ENCODE measurements at regions not wholly inside any gene's neighbourhood (a gene's known extent, or its start where the extent isn't known, plus 50 kb on each side); places are given as distances from the start of the nearest gene placed in this dataset.
A peak's percentile ranks its signal among the peaks of the same experiment; 100 is the strongest.

DNA sequence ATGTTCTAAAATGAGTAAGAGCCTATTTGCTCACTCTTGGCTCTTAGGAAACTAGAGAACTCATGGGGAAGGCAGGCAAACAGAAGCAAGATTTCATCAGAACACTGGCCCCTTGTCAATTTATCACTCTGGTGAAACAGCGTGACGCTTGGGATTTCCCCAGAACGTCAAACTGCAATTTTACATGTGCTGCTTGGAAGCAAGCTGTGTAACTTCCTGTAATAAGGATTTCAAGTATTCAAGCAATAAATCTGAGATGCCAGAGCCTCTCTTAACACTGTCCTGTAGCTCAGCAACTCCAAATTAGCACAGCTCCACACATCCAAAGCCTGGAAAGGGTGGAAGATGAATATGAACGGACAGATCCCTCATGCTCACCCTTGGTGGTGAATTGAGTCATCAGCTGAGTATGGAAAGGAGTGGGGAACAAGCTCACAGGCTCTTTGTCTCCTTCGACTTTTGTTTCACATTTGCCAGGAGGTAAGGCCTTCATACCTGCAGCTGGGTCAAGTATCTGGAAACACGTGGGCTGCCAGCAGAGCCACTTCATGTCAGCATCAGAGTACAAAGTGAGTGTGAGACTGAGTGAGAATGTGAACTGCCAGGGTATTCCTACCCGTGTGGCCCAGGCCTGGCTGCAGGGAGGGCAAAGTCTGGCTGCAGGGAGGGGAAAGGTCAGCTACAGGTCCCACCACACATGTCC, 140.4 kb upstream of the NAMPT start:
- peak overlapping the region; percentile 10 for H3K4me3 ChIP-seq (ENCODE audit: low read length)

DNA sequence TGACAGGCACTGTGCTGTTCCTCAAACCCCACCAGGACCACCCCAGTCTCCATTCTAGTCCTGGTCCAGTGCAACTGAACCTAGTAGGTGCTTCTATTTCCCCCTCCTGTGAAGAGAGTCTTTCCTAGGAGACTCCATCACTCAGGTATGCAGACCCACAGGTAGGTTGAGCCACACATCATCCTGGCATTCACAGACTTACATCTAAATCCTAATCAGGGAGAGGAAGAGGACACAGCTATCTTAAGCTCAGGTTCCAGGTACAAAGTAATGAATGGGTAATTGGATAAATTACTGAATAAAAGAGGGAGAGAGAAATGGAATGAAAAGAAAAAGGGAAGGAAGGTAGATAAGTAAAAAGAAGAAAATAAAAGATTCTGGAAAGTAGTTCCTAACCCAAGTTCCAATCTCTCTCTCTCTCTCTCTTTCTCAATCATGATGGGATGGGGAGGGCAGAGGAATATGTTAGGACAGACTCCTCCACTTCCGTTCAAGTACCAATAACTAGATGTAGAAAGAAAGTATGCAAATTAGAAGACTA, 139.8 kb upstream of the NAMPT start:
- Histone ChIP-seq H3K27me3 (ENCODE audit: insufficient read depth, low read length) (no peaks in the 10 kb centered on the region), H3K4me1 (ENCODE audit: insufficient read depth, low read length) (peaks cover 55% of the 10 kb centered on the region), H3K9me3 (ENCODE audit: low read depth, low read length) (no peaks in the 10 kb centered on the region), H3K4me3 (ENCODE audit: low read length) (no peak overlapping the region)

More for the DNA sequence above, 140.4 kb upstream of the NAMPT start:
- Histone ChIP-seq H3K27me3 (ENCODE audit: insufficient read depth, low read length) (no peaks in the 10 kb centered on the region), H3K4me1 (ENCODE audit: insufficient read depth, low read length) (peaks cover 48% of the 10 kb centered on the region), H3K9me3 (ENCODE audit: low read depth, low read length) (no peaks in the 10 kb centered on the region)

DNA sequence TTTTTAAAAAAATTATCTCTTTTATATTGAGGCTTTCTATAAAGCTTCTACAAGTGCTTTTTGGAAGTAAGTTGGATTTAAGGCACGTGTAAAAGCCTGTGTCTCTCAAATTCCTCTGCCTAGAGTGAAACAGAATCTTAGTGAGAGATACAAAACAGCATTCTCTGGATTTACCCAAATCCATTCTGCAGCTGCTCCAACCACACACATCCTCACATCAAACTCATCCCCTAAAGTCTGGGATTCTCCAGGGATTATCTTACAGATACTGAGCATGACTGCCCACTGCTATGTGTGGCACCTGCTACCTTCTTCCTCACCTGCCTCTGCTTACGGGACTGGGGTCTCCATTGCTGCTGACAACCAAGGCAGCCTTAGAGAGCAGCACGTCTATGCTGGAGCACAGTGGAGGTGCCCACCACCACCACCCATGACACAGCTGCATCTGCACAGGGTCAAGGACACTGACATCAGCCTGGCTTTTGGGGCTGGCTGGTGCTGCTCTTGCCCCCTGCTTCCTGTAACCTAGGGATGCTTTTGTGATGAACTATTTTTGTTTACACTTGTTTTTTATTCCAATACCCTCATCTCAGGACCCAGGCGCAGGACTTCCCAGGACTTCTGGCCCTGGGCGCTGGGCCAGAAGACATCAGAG, 139.2 kb upstream of the NAMPT start:
- Histone ChIP-seq H3K4me1 (ENCODE audit: insufficient read depth, low read length) (peaks cover 61% of the 10 kb centered on the region), H3K9me3 (ENCODE audit: low read depth, low read length) (no peaks in the 10 kb centered on the region), H3K4me3 (ENCODE audit: low read length) (no peak overlapping the region), H3K27me3 (ENCODE audit: insufficient read depth, low read length) (no peaks in the 10 kb centered on the region)

DNA sequence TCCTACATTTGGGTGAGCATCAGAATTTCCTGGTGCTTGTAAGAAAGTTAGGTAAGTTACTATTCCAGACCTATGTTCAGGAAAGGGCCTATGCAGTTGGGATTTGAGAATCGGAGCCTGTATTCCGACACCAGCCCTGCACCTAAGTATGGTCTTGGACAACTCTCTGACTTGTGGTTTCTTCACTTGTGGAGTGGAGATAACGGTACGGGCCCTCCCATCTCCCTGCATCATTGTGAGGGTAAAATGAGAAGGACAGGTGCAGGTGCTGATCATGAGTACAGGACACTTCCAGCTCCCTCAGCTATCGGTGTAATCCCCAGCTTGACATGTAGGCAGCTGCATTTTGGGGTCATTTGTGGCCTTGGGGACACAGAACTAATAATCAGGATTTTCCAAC, 138.3 kb upstream of the NAMPT start:
- Histone ChIP-seq H3K4me3 (ENCODE audit: low read length) (no peak overlapping the region), H3K27me3 (ENCODE audit: insufficient read depth, low read length) (no peaks in the 10 kb centered on the region), H3K4me1 (ENCODE audit: insufficient read depth, low read length) (peaks cover 67% of the 10 kb centered on the region), H3K9me3 (ENCODE audit: low read depth, low read length) (no peaks in the 10 kb centered on the region)

DNA sequence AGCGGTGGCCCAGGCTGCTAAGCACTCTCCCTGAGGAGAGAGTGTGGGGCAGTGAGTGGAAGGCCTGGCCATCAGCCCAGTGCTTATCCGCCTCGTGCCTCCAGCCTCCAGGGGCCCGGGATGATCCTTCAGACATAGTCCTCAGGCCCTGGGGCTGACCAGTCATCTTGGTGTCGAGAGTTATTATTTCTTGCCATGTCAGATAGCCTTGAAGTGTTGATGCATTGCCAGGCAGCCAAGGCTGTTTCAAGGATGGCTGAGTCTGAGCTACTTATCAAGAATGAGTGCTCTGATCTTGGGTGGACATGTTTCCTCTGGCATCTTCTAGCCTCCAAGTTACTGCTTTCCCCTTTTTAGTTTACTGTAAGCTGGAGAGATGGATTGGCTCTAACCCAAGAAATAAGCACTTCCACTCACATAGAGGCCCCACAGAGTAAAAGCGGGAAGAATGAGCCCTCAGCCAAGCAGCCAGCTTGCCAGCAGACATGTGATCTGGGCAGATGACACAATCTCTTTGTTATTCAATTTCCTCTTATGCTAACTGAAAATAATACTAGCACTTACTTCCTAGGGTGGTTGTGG, 136.5 kb upstream of the NAMPT start:
- Histone ChIP-seq H3K4me1 (ENCODE audit: insufficient read depth, low read length) (peaks cover 75% of the 10 kb centered on the region), H3K27me3 (ENCODE audit: insufficient read depth, low read length) (no peaks in the 10 kb centered on the region), H3K4me3 (ENCODE audit: low read length) (no peak overlapping the region), H3K9me3 (ENCODE audit: low read depth, low read length) (peaks cover 3% of the 10 kb centered on the region)

DNA sequence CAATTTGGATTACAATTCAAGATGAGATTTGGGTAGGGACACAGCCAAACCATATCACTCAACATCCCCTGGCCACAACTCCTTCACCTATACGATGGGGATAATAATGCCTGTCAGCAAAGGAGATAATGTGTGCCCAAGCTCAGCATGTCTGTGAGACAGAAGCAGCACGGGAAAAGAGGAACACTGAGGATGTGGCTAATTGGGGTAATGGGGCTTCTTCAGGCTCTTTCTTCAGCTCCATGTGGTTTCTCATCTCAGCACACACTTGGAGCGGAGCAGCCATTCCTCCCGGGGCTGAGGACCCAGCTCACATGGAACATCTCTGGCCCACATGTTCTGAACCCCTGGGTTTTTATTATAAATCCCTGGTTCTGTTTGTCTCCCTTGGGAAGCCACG, 136.0 kb upstream of the NAMPT start:
- peaks cover 9% of the 10 kb centered on the region for H3K9me3 ChIP-seq (ENCODE audit: low read depth, low read length)
- H3K4me3 ChIP-seq (ENCODE audit: low read length) = no peak overlapping the region
- H3K27me3 ChIP-seq (ENCODE audit: insufficient read depth, low read length) = no peaks in the 10 kb centered on the region
- H3K4me1 ChIP-seq (ENCODE audit: insufficient read depth, low read length) = peaks cover 74% of the 10 kb centered on the region

DNA sequence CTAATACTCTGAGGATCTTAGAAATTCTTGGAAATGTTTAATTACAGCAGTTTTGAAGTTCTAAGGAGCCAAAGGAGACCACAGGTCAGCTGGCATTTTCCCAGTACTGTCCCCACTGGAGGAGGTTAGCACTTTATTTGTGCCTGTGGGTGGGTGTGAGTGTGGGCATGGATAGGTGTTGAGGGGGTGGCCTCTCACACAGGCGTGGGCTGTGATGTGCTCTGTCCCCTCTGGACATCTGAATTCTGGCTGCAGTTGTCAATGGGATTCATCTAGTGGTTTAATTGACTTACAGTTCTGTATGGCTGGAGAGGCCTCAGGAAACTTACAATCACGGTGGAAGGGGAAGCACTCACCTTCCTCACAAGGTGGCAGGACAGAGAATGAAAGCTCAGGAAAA, 135.4 kb upstream of the NAMPT start:
- Histone ChIP-seq H3K4me3 (ENCODE audit: low read length) (no peak overlapping the region), H3K4me1 (ENCODE audit: insufficient read depth, low read length) (peaks cover 68% of the 10 kb centered on the region), H3K9me3 (ENCODE audit: low read depth, low read length) (peaks cover 13% of the 10 kb centered on the region), H3K27me3 (ENCODE audit: insufficient read depth, low read length) (no peaks in the 10 kb centered on the region)

DNA sequence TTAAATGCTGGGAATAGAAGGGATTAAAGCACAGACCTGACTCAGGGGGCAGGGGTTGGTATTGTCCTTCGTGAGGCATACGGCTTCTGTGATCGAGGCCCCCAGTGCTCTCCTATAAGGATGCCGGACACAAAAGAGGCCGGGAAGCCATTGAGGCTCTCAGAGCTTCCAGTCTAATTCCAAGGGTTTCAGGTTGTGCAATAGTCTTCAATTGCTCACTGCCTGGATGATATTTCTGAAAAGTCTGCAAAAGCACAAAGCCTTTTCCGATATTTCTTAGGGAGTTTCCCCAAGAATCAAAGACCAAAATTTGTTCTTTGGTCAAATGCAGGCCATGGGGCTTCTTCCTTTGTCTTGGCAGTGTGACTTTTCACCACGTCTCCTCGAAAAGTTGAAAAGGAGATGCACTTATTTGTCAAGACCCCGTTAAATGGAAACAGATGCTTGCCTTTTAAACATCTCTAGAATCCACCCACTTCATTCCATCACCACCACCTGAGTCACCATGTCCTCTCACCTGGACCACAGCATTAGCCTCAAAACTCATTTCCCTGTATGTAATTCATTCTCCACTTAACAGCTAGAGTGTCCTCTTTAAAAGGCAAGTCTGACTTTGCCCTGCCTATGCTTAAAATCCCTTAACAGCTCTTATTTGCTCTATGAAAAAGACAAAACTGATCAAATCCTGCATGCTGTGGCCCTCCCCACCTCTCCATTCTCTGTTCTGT, 134.8 kb upstream of the NAMPT start:
- H3K4me3 ChIP-seq (ENCODE audit: low read length) = no peak overlapping the region
- peaks cover 64% of the 10 kb centered on the region for H3K4me1 ChIP-seq (ENCODE audit: insufficient read depth, low read length)
- peaks cover 13% of the 10 kb centered on the region for H3K9me3 ChIP-seq (ENCODE audit: low read depth, low read length)
- H3K27me3 ChIP-seq (ENCODE audit: insufficient read depth, low read length) = no peaks in the 10 kb centered on the region

DNA sequence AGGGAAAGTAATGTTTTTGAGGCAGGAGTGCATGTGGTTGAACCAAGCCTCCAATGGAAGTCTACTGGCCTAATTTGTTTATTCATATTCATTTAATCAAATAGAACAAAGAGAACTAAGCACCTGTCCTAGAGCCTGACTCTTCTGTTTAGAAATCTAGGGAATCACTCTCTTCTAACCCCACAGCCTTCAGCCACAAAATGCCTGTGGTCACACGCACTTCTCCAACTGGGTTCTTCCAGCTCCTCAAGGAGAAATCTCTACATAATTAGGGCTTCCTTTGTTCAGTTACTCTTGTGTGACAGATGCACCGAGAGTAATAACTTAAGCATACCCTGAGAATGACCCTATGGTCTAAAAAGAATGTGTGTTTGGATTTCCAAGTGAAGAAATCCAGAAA, 133.7 kb upstream of the NAMPT start:
- H3K4me1 ChIP-seq (ENCODE audit: insufficient read depth, low read length) = peaks cover 54% of the 10 kb centered on the region
- H3K4me3 ChIP-seq (ENCODE audit: low read length) = no peak overlapping the region
- no peaks in the 10 kb centered on the region for H3K27me3 ChIP-seq (ENCODE audit: insufficient read depth, low read length)
- H3K9me3 ChIP-seq (ENCODE audit: low read depth, low read length) = peaks cover 13% of the 10 kb centered on the region

DNA sequence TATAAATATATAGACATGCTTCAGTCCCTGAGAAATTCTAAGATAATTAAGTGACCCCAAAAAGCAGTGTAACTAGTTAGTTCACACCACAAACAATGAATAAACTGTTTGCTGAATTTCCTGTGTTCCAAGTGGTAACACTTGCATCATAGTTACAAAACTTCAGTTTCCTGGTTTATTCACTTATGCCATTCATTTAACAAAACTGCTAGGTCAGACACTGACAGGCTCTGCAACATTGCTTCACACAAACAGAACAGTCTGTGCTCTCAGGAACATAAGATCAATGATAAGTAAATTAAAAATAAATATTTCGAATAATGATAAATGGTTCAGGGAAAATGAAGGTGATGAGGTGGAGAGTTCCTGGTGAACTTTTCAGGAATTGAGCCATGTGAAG, 133.3 kb upstream of the NAMPT start:
- no peaks in the 10 kb centered on the region for H3K27me3 ChIP-seq (ENCODE audit: insufficient read depth, low read length)
- H3K9me3 ChIP-seq (ENCODE audit: low read depth, low read length) = peaks cover 13% of the 10 kb centered on the region
- peaks cover 54% of the 10 kb centered on the region for H3K4me1 ChIP-seq (ENCODE audit: insufficient read depth, low read length)
- H3K4me3 ChIP-seq (ENCODE audit: low read length) = no peak overlapping the region

DNA sequence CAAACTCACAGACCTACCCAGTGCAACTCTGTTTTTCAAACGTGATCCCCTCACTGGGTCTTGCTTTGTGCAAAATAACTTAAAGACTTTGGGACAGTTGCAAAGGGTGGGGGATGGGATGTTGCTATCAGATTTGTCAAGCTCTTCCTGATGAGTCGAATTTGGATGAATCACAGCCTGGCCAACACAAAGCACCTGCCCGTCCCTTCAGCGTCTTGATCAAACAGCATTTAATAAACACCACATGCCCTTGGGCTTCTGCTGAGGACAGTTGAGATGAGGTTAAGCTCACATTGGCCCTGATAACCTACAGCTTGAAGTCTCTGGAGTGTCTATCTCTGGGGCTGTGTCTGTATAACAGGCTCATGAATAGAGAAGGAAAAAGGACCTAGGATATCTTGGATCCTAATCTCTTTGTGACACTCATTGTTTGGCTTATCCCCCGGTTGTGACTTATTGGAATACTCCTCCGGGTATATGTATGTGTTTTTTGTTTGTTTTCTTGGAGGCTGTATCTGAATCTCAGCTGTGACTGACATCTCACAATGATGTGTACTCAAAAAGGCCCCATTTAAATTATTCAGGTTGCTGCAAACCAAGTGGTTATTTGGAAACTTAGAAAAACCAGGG, 132.6 kb upstream of the NAMPT start:
- Histone ChIP-seq H3K4me3 (ENCODE audit: low read length) (no peak overlapping the region), H3K4me1 (ENCODE audit: insufficient read depth, low read length) (peaks cover 49% of the 10 kb centered on the region), H3K9me3 (ENCODE audit: low read depth, low read length) (peaks cover 13% of the 10 kb centered on the region), H3K27me3 (ENCODE audit: insufficient read depth, low read length) (no peaks in the 10 kb centered on the region)

DNA sequence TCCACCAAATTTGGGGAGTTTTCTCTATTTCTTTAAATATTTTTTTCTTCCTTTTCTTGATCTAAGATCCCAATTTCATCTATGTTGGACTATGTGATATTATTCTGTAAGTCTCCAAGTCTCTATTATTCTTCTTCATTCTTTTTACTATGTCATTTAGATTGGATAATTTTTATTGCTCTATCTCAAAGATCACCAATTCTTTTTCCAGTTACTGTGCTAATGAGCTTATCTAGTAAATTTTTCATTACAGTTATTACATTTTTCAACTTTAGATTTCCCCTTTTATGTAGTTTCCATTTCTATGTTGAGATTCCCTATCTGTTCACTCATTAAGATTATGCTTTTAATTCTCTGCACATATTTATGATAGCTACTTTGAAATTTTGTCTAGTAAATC, 131.6 kb upstream of the NAMPT start:
- Histone ChIP-seq H3K27me3 (ENCODE audit: insufficient read depth, low read length) (no peaks in the 10 kb centered on the region), H3K4me3 (ENCODE audit: low read length) (no peak overlapping the region), H3K9me3 (ENCODE audit: low read depth, low read length) (peaks cover 13% of the 10 kb centered on the region), H3K4me1 (ENCODE audit: insufficient read depth, low read length) (peaks cover 40% of the 10 kb centered on the region)

DNA sequence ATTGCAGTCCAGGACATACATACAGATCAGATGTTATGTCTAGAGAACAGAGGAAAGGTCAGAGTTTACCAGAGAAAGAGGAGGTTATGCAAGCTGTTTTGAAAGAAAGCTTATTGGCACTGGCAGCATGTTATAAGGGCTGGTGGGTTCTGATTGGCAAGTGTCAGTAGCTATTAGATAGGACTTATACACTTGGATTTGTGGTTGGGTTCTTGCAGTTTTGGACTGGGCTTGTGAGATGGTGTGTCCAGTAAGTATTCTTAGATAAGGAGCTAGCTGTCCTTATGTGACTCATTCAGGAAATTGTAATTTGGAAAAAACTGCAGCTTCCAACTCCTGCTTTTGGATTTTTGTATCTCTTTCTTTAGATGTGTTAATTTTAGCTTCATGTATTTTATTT, 130.7 kb upstream of the NAMPT start:
- no peaks in the 10 kb centered on the region for H3K27me3 ChIP-seq (ENCODE audit: insufficient read depth, low read length)
- H3K9me3 ChIP-seq (ENCODE audit: low read depth, low read length) = peaks cover 13% of the 10 kb centered on the region
- H3K4me1 ChIP-seq (ENCODE audit: insufficient read depth, low read length) = peaks cover 30% of the 10 kb centered on the region
- no peak overlapping the region for H3K4me3 ChIP-seq (ENCODE audit: low read length)

DNA sequence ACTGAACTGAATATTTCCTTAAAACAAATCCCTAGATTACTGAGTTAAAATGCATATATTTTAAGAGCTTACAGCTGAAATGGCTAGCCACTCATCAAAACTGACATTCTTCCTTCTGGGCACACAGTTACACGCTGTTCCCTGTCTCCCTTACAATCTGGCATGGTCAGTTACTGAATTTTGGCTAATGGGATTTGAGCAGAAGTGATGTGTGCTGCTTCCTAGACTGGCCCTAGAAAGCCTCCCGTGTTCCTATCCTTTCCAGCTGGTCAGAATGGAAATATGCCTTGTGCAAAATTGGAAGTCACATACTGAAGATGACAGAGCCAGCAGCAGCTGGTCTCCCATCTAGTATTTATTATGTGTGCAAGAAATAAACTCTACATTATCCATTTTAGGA, 128.7 kb upstream of the NAMPT start:
- H3K27me3 ChIP-seq (ENCODE audit: insufficient read depth, low read length) = no peaks in the 10 kb centered on the region
- peaks cover 13% of the 10 kb centered on the region for H3K9me3 ChIP-seq (ENCODE audit: low read depth, low read length)
- no peak overlapping the region for H3K4me3 ChIP-seq (ENCODE audit: low read length)
- H3K4me1 ChIP-seq (ENCODE audit: insufficient read depth, low read length) = peaks cover 10% of the 10 kb centered on the region
